Fibroblast of lung (primary cell): ENCODE measurements at regions not wholly inside any gene's neighbourhood (a gene's known extent, or its start where the extent isn't known, plus 50 kb on each side); places are given as distances from the start of the nearest gene placed in this dataset.

Experiments used
- CTCF ChIP-seq, 2 donors: IDR thresholded peaks in 1 of 2; conservative IDR thresholded peaks in 1 of 2; 1 replicate in 1 of 2; 2 replicates in 1 of 2; pipeline ENCODE4 v1.5.1; 2011 to 2012; ENCODE audit warnings: low read length in 2 of 2, control low read depth in 1 of 2, inconsistent platforms in 1 of 2, low read depth in 1 of 2, mild to moderate bottlenecking in 1 of 2
- EZH2 ChIP-seq: IDR thresholded peaks from 2 replicates; pipeline ENCODE4 v1.5.1; 2012; ENCODE audit warnings: low read length, control low read depth, mild to moderate bottlenecking; ENCODE audit errors: missing control alignments

DNA sequence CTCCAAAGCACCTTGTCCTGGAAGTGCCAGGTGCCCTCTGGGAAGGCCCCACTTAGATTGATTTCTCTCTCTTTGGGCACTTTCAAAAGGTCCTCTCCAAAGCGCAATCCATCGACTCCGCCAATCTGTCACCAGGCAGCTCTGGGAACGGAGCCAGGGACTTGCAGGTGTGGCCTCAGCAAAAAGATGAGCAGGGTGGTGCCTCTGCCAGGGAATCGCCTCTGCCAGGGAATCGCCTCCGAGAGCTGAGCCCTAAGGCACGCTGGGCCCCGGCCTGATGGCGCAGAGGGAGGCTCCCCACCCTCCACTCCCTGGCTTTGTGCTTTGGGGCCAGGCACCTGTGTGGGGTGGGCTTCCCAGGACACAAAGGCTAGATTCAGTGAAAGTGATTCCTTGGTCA, 1391.3 kb downstream of the TBC1D22A start:
- no peak for TF ChIP-seq CTCF (conservative IDR thresholded peaks at IDR 0.05 in 1 of 2, IDR thresholded peaks at IDR 0.05 in 1 of 2; ENCODE audit: low read depth in 1 of 2, low read length in 2 of 2)
- TF ChIP-seq EZH2, result no peak
